HCT116 (cell line): ENCODE measurements at regions not wholly inside any gene's neighbourhood (a gene's known extent, or its start where the extent isn't known, plus 50 kb on each side); places are given as distances from the start of the nearest gene placed in this dataset.

Source experiments
- ATF3 ChIP-seq: IDR thresholded peaks from 2 replicates; pipeline ENCODE4 v1.6.1; 2012
- CEBPB ChIP-seq: IDR thresholded peaks from 2 replicates; pipeline ENCODE4 v1.6.1; 2012; ENCODE audit warnings: low read depth
- CTCF ChIP-seq, 3 experiments: fragments of 200-600 bp in 1 of 3; sonication (generic) in 1 of 3; IDR thresholded peaks in 2 of 3; conservative IDR thresholded peaks in 1 of 3; 2 replicates each; pipeline ENCODE4 v1.5.1; 2012 to 2017; ENCODE audit warnings: low read depth in 2 of 3, low read length in 2 of 3, antibody characterized with exemption in 1 of 3, borderline replicate concordance in 1 of 3, control low read depth in 1 of 3, mild to moderate bottlenecking in 1 of 3, mixed read lengths in 1 of 3, mixed run types in 1 of 3, moderate library complexity in 1 of 3; ENCODE audit not compliant: insufficient read depth in 1 of 3
- EZH2 ChIP-seq: fragments of 200-600 bp; sonication (generic); IDR thresholded peaks from 2 replicates; pipeline ENCODE4 v1.6.1; 2017; ENCODE audit warnings: antibody characterized with exemption, mixed run types
- EZH2phosphoT487 ChIP-seq: fragments of 200-600 bp; IDR thresholded peaks from 2 replicates; pipeline ENCODE4 v1.6.1; 2018; ENCODE audit warnings: antibody characterized with exemption, borderline replicate concordance
- JUND ChIP-seq: IDR thresholded peaks from 2 replicates; pipeline ENCODE4 v1.6.1; 2012
- MAX ChIP-seq: IDR thresholded peaks from 2 replicates; pipeline ENCODE4 v1.6.1; 2012
- POLR2A ChIP-seq: IDR thresholded peaks from 2 replicates; pipeline ENCODE4 v1.7.0; 2011; ENCODE audit warnings: borderline replicate concordance; ENCODE audit not compliant: insufficient read depth, insufficient read length; ENCODE audit errors: extremely low read depth
- ZBTB33 ChIP-seq: IDR thresholded peaks from 2 replicates; pipeline ENCODE4 v1.6.1; 2011; ENCODE audit warnings: mild to moderate bottlenecking, low read length, moderate library complexity; ENCODE audit not compliant: insufficient replicate concordance; ENCODE audit errors: extremely low read depth
- ZNF274 ChIP-seq: fragments of 200-500 bp; sonication (Bioruptor generic); IDR thresholded peaks from 2 replicates; pipeline ENCODE4 v1.6.1; 2014; ENCODE audit warnings: mild to moderate bottlenecking, low read depth, low read length, inconsistent platforms

- TF ChIP-seq ZNF274 (no peak), ATF3 (no peak), CTCF (IDR thresholded peaks at IDR 0.05 in 2 of 3, conservative IDR thresholded peaks at IDR 0.05 in 1 of 3; ENCODE audit: borderline replicate concordance in 1 of 3, insufficient read depth in 1 of 3, low read depth in 2 of 3, low read length in 2 of 3) (no peak), POLR2A (no peak), JUND (no peak), CEBPB (no peak), MAX (no peak), ZBTB33 (no peak), EZH2 (no peak), EZH2phosphoT487 (no peak)
Observed at GRCh38 chr7:57339198-57339944, 110.6 kb upstream of the ZNF716 start.
